Suprapubic skin (tissue), 4 donors: ENCODE measurements at regions not wholly inside any gene's neighbourhood (a gene's known extent, or its start where the extent isn't known, plus 50 kb on each side); places are given as distances from the start of the nearest gene placed in this dataset.
A peak's percentile ranks its signal among the peaks of the same experiment; 100 is the strongest.

ENCODE experiments used
- DNase-seq, 2 donors: peaks; one replicate each; pipeline ENCODE4 v3.0.0-alpha.2; 2019; ENCODE audit warnings: low spot score in 2 of 2
- H3K27ac ChIP-seq: fragments of 200-600 bp; sonication (generic); one replicate; pipeline ENCODE4 v1.5.1; 2019
- H3K27me3 ChIP-seq: fragments of 200-600 bp; sonication (generic); one replicate; pipeline ENCODE4 v1.5.1; 2019
- H3K36me3 ChIP-seq: fragments of 200-600 bp; sonication (generic); one replicate; pipeline ENCODE4 v1.5.1; 2019
- H3K4me1 ChIP-seq: fragments of 200-600 bp; sonication (generic); one replicate; pipeline ENCODE4 v1.5.1; 2019
- H3K4me3 ChIP-seq: fragments of 200-600 bp; sonication (generic); one replicate; pipeline ENCODE4 v1.5.1; 2019; ENCODE audit warnings: mild to moderate bottlenecking
- H3K9me3 ChIP-seq: fragments of 200-600 bp; sonication (generic); one replicate; pipeline ENCODE4 v1.5.1; 2019
- EP300 ChIP-seq: sonication (generic); formaldehyde crosslinking; IDR thresholded peaks from one replicate; pipeline ENCODE4 v1.6.1; 2017; ENCODE audit warnings: antibody characterized with exemption
- POLR2A ChIP-seq, 2 donors: fragments of 450-650 bp; IDR thresholded peaks; one replicate each; pipeline ENCODE4 v1.6.1; 2017; ENCODE audit warnings: antibody characterized with exemption in 2 of 2, mild to moderate bottlenecking in 2 of 2, moderate library complexity in 2 of 2
- POLR2AphosphoS5 ChIP-seq, 3 donors: sonication (generic); formaldehyde crosslinking; IDR thresholded peaks; one replicate each; pipeline ENCODE4 v1.6.1; 2017; ENCODE audit warnings: antibody characterized with exemption in 3 of 3
- WGBS: methylation state at CpG from one replicate; pipeline ENCODE4 v1.1.5; 2018; 5-methylcytosine and 5-hydroxymethylcytosine counted together
- TF ChIP-seq, protein P1 (sequence below), 2 donors: fragments of 200-600 bp in 1 of 2; fragments of 450-650 bp in 1 of 2; sonication (generic) in 1 of 2; IDR thresholded peaks; one replicate each; pipeline ENCODE4 v1.5.1; 2016 to 2019; ENCODE audit warnings: antibody characterized with exemption in 2 of 2, mild to moderate bottlenecking in 1 of 2, moderate library complexity in 1 of 2

DNA sequence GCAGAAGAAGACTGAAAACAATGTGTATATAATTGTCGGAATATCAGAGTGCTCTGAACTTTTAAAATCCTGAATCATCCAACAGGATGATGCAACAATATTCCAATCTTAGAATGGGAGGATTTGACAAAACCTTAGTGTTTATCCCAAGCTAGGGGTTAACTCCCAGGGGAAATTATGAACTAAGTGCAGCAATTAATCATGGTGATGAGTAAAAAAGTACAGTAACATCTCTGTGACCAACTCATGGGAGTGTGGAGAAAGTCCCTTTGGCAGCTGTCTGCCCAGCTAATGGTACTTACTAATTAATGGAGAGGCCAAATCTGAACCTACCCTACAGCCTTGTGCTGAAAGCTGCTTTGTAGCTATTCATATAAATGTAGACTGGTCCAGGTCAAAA, 257.6 kb upstream of the DDX53 start:
- no peak overlapping the region for H3K4me3 ChIP-seq
- H3K36me3 ChIP-seq: no peaks in the 10 kb centered on the region
- no peak overlapping the region for H3K27ac ChIP-seq
- H3K9me3 ChIP-seq: no peaks in the 10 kb centered on the region
- DNase-seq: no peak
- H3K27me3 ChIP-seq: no peaks in the 10 kb centered on the region
- WGBS: 71% methylated on average over 1 of the region's 1 CpG
- H3K4me1 ChIP-seq: no peaks in the 10 kb centered on the region
- TF ChIP-seq POLR2A (IDR thresholded peaks at IDR 0.05) (no peak), EP300 (no peak), POLR2AphosphoS5 (IDR thresholded peaks at IDR 0.05) (no peak)
- TF ChIP-seq, protein P1, sequence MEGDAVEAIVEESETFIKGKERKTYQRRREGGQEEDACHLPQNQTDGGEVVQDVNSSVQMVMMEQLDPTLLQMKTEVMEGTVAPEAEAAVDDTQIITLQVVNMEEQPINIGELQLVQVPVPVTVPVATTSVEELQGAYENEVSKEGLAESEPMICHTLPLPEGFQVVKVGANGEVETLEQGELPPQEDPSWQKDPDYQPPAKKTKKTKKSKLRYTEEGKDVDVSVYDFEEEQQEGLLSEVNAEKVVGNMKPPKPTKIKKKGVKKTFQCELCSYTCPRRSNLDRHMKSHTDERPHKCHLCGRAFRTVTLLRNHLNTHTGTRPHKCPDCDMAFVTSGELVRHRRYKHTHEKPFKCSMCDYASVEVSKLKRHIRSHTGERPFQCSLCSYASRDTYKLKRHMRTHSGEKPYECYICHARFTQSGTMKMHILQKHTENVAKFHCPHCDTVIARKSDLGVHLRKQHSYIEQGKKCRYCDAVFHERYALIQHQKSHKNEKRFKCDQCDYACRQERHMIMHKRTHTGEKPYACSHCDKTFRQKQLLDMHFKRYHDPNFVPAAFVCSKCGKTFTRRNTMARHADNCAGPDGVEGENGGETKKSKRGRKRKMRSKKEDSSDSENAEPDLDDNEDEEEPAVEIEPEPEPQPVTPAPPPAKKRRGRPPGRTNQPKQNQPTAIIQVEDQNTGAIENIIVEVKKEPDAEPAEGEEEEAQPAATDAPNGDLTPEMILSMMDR (IDR thresholded peaks at IDR 0.05): no peak

DNA sequence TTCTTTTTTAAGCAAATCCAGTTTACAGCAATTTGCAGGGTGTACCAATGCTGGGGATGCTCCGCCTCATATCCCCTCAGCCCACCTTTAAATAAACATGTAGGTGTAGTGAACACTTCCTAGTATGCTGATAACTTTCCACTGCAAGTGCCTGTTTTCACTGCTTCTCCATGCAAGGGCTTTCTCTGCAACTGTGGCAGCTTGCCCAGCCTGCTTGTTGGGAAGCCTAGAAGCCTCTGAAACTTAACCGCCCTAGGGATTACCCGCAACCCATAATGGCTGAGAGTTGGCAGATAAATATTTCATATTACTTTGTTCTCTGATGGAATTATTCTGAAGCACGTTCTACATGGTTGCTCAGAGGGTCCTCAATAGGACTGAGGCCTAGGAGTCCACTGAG, 253.7 kb upstream of the DDX53 start:
- DNase-seq: no peak
- WGBS: 81% methylated on average over 4 of the region's 4 CpGs
- no peaks in the 10 kb centered on the region for H3K27me3 ChIP-seq
- TF ChIP-seq POLR2AphosphoS5 (IDR thresholded peaks at IDR 0.05) (no peak), POLR2A (IDR thresholded peaks at IDR 0.05) (no peak), EP300 (no peak)
- TF ChIP-seq, protein P1 (IDR thresholded peaks at IDR 0.05): no peak
- no peaks in the 10 kb centered on the region for H3K36me3 ChIP-seq
- H3K27ac ChIP-seq: no peak overlapping the region
- no peaks in the 10 kb centered on the region for H3K9me3 ChIP-seq
- no peaks in the 10 kb centered on the region for H3K4me1 ChIP-seq
- H3K4me3 ChIP-seq: no peak overlapping the region

DNA sequence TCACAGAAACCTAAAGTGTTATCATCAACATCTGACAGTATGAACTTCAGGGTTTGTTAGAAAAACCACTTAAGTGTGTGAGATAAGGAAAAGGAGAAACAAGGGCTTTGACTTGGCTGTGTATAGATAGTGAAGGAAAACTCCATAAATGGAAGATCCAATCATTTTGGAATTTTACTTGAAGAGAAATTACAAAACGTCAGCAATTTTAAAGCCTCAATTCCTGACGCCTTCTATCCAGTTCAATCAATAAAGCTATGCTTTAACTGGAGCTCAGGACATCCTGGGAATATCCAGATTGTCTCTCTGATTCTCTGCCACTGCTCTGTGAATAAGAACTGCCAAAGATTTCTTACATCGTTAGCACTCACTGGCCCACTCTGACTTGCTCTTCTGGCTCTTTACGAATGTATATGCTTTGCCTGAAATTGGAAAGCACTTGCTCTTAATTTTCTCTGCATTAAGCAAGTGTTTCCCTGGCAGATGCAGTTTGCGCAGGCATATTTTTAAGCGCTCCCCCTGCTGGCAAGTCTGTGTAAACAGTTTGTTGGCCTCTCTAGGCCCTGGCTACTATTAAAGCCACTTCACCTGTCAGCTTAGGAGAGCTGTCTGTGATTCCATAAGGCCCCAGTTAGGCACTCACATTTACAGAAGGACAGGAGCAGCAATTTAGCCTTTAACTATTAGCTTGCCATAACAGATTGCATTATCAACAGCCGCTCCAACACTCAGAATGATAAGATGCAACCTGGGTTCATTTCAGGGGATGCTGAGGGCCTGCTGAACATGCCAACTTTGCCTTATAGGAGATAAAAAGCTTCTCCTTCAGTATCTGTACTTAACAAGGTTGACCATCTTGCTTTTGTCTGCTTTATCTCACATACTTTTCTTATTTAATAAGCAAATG, 251.4 kb upstream of the DDX53 start:
- TF ChIP-seq EP300: no peak
- no peak for TF ChIP-seq POLR2AphosphoS5 (IDR thresholded peaks at IDR 0.05)
- no peak for TF ChIP-seq POLR2A (IDR thresholded peaks at IDR 0.05)
- TF ChIP-seq, protein P1 (IDR thresholded peaks at IDR 0.05): peak; percentile 23 to 45
- Histone ChIP-seq H3K27me3 (no peaks in the 10 kb centered on the region), H3K9me3 (no peaks in the 10 kb centered on the region), H3K4me3 (no peak overlapping the region), H3K27ac (no peak overlapping the region), H3K36me3 (no peaks in the 10 kb centered on the region), H3K4me1 (no peaks in the 10 kb centered on the region)
- no peak for DNase-seq
- WGBS: 21% methylated on average over 7 of the region's 7 CpGs

DNA sequence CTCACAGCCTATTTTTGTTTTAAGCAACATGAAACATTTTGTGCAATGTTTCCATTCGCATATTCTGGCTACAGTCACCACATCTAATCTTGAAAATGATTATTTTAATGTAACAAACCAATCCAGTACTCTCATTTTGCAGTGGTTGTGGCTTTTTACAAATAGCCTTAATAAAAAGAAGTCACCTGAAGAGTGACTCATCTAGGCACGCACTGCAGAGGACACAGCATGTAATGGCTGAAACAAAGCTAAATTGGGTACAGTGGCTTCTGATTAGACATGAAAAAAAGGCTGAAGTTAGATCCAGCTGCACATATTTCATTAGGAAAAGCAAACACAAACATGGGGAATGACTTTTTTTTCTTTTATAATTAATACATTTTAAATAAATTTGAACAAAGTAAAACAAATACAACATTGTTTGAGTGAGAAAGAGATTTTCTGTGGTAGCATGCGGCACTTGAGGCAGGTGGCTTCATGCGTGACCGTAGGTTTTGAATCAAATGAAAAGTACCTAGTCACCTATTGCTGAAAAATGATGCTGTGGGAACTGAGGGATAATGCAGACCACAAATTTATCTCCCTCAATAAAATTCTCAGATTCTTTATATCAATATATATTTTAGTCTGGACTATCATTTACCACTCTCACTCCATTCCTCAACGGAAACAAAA, 240.8 kb upstream of the DDX53 start:
- H3K36me3 ChIP-seq: no peaks in the 10 kb centered on the region
- WGBS: 69% methylated on average over 6 of the region's 6 CpGs
- no peaks in the 10 kb centered on the region for H3K27me3 ChIP-seq
- H3K27ac ChIP-seq: no peak overlapping the region
- H3K4me1 ChIP-seq: no peaks in the 10 kb centered on the region
- no peaks in the 10 kb centered on the region for H3K9me3 ChIP-seq
- H3K4me3 ChIP-seq: no peak overlapping the region
- TF ChIP-seq EP300: no peak
- TF ChIP-seq POLR2AphosphoS5 (IDR thresholded peaks at IDR 0.05): no peak
- no peak for TF ChIP-seq POLR2A (IDR thresholded peaks at IDR 0.05)
- TF ChIP-seq, protein P1 (IDR thresholded peaks at IDR 0.05): no peak
- no peak for DNase-seq

DNA sequence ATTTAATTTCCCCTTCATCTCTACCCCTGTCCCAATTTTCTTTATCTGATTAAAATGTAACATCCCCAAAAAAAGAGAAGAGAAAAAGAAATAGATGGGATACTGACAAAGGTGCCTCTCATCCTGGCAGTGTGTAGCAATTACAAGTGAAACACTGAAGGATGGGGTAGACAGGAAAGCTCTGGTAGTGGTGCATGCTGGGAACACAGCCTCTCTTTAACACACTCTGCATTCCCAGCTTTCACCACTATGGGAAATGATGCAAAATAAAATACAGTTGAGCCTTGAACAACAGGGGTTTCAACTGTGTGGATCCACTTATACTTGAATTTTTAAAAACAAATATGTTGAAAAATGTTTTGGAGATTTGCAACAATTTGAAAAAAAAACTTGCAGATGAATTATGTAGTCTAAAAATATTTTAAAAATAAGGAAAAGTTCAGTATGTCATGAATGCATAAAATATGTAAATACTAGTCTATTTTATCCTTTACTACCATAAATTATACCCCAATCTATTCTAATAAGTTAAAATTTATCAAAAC, 239.2 kb upstream of the DDX53 start:
- Histone ChIP-seq H3K27ac (no peak overlapping the region), H3K36me3 (no peaks in the 10 kb centered on the region), H3K4me3 (no peak overlapping the region), H3K9me3 (no peaks in the 10 kb centered on the region), H3K4me1 (no peaks in the 10 kb centered on the region), H3K27me3 (no peaks in the 10 kb centered on the region)
- DNase-seq: no peak
- TF ChIP-seq, protein P1 (IDR thresholded peaks at IDR 0.05): no peak
- TF ChIP-seq EP300: no peak
- TF ChIP-seq POLR2AphosphoS5 (IDR thresholded peaks at IDR 0.05): no peak
- no peak for TF ChIP-seq POLR2A (IDR thresholded peaks at IDR 0.05)
